ENCODE measurements at regions not wholly inside any gene's neighbourhood (a gene's known extent, or its start where the extent isn't known, plus 50 kb on each side); places are given as distances from the start of the nearest gene placed in this dataset.

DNA sequence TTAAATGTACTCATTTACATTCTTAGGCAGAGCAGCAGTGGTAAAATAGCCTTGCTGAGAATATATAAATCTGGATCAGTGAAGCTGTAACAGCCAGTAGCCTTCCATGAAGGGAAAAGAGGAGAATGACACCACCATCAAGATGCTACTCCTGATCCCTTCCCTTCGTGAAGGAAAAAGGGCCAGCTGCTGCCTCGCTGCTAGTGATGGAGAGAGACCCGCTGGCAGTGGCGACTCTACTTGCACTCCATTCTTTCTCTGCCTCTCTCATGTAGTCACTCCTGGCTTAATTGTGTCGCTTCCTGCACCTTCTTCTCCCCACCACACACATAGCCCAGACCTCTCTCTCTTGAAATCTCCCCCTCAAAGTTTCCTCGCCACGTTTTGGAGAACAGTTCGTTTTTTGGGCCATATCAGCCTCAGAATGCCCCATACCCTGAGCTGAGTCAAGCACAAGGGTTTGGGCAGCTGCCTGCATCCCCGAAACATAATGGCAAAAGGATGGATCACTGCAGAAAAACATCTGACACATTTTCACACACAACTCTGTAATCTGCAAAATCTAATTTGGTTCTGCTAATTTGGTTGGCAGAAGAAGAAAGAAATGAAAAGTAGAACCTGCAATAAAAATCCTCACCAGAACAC is 460.3 kb upstream of the IL12A start:
- intact Hi-C loops (cut with micrococcal nuclease), result no loop called here
- ATAC-seq, result no peak
- DNase-seq, result no peak

DNA sequence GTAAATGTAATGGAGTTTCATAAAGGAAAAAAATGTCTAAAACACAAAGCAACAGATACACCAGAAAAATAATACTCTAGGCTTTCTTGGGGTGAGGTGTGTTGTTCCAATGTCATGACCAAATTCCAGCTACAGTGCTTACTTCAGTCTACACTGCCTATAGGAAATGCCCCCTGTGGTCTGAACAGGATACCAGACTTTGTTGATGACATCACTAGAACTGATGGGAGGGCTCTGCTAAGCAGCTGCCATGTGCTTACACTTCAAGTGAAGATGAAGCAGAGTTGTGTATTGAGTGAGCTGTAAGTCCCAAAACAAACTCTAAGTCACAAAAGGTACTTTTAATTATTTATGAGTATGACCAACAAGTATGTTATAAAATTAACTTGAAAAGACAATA is 456.1 kb upstream of the IL12A start:
- ATAC-seq, result no peak
- intact Hi-C loops (cut with micrococcal nuclease), result no loop called here
- DNase-seq, result no peak

DNA sequence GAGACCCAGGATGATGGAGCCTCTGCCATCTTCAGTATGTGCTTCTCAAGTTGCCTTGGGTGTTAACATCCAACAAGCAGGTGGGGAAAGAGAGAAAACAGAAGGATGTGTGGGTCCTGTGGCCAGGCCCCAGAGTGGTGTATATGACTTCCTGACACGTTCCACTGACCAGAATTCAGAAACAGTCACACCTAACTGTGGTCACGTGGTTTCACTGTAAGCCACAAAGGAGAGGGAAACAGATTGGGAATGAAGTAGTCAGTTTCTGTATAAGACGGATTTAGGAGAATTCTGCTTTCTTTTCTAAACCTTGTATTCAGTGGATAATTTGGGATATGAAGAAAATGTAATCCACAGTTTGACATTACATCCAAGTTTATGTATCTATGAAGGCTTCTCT is 454.1 kb upstream of the IL12A start:
- no peak for DNase-seq
- no peak for ATAC-seq
- intact Hi-C loops (cut with micrococcal nuclease), result no loop called here

DNA sequence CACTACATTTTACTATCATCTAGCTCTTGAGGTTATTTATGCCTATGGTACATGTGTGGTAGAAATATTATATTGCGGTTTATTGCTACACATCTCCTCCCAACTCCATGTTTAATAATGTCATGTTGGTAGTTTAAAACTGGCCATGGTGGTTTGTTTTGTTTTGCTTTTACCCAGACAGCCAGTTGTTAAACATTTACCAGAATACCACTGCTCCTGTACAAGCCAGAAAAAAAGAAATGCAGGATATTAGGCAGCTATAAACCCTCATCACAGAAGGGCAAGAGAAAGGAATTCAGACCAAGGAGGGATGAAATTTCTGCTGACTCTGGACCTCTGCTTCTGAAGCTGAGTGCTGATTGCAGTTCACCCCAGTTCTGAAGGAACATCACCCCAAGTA is 451.8 kb upstream of the IL12A start:
- no peak for ATAC-seq
- no peak for DNase-seq
- intact Hi-C loops (cut with micrococcal nuclease), result no loop called here

DNA sequence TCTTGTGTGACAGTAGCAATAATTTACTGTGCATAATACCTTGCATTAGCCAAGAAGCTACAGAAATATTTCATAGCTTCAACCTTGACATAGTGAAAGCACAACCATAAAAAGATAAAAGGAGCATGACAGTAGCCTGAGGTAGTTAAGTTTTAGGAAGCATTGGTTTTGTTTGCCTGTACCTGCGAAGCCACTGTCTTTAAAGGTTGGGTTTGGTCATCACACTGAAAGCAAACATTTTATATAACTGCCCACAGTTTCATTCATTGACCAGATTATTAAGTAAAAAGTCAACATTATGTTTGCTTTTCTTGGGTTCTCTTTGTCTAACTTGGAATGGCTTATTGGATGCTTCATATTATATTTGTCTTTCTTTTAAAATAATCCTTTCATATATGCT is 450.1 kb upstream of the IL12A start:
- ATAC-seq (no peak), DNase-seq (no peak)
- intact Hi-C loops (cut with micrococcal nuclease), result no loop called here

DNA sequence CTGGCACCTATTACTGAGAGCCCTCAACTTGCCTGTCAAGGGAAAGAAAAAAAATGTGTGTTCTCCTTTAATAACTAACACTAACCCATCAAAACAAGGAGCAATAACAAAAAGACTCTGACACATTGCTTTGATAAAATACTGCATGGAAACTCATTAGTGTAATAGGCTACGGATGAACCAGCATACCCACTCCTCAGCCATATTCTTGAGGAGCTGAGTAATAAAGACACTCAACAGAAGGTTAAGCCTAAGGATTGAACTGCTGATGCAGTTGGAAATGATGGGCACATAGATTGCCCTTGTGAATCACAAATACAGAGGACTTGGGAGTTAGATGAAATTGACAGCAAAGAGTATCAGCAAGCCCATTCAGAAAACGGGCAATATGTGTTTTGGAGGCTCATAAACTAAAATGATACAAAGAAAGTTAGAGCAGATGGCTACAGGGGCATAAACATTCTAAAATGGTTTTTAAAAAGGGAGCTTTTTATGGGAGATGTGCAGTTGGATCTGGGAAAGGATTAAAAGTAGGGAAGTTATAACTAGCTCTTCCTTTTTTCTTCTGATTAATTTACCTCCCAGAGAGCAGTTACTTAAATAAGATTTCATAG is 447.6 kb upstream of the IL12A start:
- ATAC-seq, result no peak
- no peak for DNase-seq

DNA sequence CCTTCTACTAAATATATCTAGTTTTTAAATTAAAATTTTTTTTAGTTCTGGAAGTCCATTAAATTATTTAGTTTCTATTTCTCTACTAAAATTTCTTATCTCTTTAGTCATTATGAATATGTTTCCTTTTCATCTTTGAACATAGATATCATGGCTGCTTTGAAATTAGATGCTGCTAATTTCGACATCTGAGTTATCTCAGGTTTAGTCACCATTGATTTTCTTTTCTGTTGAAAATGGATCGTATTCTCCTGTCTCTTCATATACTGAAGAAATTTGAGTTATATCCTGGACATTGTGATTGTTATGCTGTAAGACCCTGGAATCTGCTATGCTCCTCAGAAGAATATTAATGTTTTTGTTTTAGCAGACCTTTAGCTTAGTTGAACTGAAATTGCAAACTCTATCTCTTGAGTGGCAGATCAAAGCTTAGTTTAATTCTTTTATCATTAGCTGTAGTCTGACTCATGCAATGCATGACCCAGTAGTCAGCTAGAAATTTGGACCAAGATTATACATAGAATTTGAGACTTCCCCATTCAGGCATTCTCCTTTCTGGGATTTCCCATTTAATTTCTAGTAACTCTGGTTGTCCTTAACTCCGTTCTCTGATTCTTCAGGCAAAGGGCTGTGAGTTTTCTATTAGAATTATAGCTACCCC is 439.8 kb upstream of the IL12A start:
- ATAC-seq (no peak), DNase-seq (no peak)
- intact Hi-C loops (cut with micrococcal nuclease), result no loop called here

More for the DNA sequence above, 447.6 kb upstream of the IL12A start:
- intact Hi-C loops (cut with micrococcal nuclease), result no loop called here

DNA sequence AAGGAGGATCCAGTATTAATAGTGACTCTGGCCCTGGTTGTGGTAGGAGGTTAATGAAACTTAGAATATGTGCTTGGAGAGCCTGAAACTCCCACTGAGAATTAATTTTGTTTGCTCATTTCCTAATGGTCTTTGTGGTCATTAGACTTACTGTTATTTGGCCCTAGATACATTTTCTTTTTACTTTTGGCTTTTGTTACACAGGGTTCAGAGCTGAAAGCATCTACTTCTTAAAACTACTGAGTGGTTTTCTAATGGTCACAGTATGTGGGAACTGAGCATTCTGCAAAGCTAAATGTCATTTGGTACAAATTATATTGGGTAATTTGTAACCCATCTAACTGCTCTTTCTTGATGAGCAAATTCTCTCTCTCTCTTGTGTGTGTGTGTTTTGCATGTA is 433.4 kb upstream of the IL12A start:
- DNase-seq (no peak), ATAC-seq (no peak)
- intact Hi-C loops (cut with micrococcal nuclease), result no loop called here

DNA sequence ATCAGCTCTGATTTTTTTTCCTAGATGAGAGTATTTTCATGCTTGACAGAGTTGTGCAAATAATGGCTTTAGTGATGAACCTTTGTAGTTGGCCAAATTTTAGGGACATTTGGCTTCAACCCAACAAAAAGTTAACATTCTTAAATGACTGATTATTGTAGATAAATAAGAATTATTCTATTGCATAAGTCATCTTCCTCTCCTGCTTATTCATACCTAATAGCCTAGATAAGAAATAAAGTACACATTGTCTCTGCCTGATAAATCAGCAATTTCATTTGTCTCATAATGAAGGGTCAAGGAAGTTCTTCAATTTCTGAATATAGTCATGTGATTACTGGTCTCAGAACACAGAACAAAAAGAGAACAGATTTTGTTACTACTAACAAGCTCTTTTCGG is 428.9 kb upstream of the IL12A start:
- ATAC-seq (no peak), DNase-seq (no peak)
- intact Hi-C loops (cut with micrococcal nuclease), result no loop called here

DNA sequence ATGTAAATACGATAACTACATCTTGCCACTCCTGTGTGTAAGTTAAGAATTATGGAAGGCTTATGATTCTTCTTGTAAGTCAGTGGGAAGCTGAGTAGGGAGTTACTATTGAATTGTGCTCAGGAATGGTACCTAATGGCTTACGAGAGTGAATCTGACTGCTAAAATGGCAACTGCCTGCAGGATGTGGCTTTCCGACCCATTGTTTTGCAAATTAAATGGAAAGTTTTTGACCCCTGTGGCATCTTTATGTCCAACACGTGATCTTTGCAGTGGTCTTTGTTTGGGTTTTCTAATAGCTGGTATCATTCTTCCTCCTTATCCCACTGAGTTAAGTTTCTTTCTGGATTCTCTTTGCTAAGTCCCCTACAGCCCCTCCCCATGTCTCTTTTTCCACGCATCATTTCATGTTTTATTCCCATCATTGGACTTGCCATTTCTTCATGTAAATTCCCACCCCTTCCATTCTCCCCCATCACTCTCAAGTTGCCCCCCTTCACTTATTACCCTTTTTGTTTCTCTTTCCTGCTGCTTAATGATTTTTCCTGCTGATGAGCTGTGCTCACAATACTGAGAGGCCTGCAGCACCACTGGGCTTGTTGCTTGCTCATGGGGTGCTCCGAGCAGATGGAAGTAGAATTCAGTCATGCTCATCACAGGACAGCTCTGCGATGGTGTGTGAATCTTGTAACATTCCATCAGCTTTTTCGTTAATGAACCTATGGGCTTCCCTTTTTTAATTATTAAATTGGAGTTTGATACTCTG is 428.2 kb upstream of the IL12A start:
- intact Hi-C loops (cut with micrococcal nuclease), result no loop called here
- ATAC-seq, result no peak
- no peak for DNase-seq

DNA sequence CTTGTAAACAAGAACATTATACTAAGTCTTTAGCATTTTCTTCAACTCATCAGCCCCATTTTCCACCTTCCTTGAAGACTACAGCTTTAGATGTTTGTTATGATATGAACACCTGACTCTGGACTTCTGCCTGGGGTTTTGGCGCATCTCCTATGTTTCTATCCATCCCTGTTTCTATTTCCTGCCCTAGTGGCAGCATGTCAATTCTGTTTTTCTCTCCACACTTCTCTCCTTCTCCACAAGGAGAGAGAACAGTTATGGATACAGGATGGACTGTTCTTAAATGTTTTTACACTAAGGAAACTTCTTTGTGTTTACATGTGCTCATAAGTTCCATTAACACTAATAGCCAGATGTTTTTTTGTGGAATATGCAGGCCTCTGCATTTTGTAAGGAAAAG is 423.3 kb upstream of the IL12A start:
- ATAC-seq (no peak), DNase-seq (no peak)
- intact Hi-C loops (cut with micrococcal nuclease), result no loop called here

DNA sequence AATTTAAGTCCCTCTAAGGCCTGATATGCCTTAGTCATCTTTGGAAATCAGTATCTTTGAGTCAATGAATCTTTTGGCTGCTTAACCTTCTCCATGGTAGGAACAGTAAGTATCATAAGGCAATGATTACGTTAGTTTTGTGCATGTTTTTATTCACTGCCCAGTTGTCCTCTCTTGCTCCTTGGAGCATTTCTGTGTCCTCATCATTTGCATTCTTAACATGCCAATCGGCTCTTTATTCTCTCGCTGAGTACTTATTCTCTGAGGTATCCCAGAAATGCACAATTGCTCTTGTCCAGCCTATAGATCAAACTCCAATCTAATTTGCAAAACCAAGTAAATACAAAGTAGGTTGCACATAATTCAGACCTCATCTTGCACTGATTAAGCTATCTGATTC is 405.0 kb upstream of the IL12A start:
- ATAC-seq (no peak), DNase-seq (no peak)
- intact Hi-C loops (cut with micrococcal nuclease), result no loop called here

DNA sequence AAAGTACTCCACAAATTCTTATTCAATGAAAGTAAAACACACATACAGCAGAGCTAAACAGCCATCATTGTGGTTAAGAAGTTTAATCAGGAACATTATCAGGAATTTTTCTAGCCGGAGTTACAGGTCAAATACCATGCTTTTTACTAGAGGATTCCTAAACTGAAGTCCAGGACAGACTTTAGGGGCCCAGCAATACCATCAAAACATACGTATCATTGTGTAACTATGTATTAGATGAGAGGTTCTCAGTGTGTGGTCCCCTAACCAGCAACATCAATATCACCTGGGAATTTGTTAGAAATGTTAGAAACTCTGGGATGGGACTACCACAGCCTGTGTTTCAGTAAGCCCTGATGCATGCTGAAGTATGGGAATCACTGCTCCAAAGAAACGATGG is 404.2 kb upstream of the IL12A start:
- ATAC-seq, result no peak
- DNase-seq, result no peak
- intact Hi-C loops (cut with micrococcal nuclease), result no loop called here

DNA sequence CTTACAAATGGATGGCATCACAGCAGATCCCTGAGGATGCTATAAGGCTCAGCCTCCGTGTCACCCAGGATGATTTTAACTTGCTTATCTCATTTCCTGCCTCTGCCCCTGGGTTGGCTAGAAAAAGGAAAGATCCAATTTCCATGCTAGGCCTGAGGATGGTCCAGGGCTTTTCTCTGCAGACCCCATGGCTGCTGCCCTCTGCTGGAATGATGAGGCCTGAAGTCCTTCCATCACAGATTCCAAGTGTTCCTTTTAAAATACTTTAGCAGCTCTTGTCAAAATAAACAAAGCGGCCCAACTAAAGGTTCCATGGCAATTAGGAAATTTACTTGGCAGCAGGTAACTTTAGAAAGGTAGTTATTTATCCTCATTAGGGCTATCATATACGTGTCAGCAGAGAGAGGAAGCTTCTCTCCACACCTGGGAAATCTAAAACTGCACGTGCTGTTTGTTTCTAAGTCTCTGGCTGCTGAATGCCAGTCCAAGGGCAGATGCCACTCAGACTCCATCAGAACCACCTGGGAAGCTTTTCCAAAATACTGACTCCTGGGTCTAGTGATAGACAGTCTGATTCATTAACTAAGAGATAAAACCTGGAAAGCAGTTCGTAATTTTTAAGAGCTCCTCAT is 401.9 kb upstream of the IL12A start:
- intact Hi-C loops (cut with micrococcal nuclease), result no loop called here
- DNase-seq (no peak), ATAC-seq (peak; percentile 13)

DNA sequence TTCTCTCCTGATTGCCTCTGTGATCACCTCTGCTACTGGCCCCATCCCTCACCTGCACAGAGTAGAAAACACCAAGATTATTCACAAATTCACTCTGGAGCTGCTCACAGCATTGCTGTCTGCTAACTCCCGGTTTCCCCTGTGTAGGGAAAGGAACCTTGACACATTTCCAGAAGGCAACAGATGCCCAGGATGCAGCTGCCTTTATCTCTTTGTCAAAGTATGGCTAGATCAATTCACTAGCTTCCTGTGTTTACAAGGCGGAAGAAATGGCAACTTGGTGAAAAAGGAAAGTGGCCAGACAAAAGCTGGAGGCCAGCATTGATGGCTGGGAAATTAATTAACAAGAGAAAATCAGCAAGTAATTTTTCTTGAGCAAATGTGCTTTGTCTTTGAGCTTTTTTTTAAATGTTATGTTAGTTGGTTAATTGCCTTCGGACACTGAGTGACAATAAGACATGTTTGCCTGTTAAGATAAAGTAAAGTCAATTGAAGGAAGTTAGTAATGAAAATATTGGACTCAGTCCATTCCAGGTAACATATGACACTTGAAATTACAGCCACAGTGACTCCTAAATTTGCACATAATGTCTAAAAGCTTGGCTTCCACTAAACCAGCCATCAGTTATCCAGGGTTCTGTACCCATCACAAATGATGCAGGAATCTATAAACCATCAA is 394.6 kb upstream of the IL12A start:
- no peak for DNase-seq
- ATAC-seq, result peak; percentile 43
- intact Hi-C loops (cut with micrococcal nuclease), result no loop called here

DNA sequence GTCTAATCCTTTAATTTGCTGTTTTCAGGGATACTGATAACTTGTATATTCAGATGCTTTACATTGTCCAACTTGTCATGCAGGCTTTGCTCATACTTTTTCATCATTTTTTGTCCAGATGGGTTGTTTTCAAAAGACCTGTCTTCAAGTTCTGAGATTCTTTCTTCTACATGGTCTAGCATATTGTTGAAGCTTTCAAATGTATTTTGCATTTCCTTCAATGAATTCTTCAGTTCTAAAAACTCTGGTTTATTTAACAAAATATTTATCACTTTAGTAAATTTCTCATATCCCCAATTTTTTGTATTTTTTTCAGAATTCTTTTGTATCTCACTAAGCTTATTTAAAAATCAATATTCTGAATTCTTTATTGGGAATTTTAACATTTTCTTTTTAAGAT is 388.3 kb upstream of the IL12A start:
- no peak for DNase-seq
- intact Hi-C loops (cut with micrococcal nuclease), result no loop called here

DNA sequence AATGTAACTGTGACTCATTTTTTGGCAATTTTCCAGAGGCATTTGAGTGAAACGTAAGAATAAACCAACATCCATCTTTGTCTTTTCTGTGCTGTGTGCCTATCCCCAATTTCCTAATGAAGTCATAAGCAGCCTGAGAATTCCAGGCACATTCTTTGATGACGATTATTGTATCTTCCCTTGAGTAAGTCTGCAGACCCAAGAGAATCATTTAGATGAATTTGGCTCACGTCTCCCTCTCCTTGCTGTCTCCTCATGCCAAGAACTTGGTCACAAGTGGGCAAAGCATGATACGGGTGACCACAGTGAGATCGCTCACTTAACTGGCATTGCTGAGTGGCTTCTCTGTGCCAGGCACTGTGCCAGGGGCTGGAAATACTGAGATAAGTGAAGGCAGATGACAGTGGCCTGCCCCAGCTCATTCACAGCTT is 384.5 kb upstream of the IL12A start:
- peak; percentile 99 for ATAC-seq
- intact Hi-C loops (cut with micrococcal nuclease), result no loop called here

More for the DNA sequence above, 388.3 kb upstream of the IL12A start:
- no peak for ATAC-seq

DNA sequence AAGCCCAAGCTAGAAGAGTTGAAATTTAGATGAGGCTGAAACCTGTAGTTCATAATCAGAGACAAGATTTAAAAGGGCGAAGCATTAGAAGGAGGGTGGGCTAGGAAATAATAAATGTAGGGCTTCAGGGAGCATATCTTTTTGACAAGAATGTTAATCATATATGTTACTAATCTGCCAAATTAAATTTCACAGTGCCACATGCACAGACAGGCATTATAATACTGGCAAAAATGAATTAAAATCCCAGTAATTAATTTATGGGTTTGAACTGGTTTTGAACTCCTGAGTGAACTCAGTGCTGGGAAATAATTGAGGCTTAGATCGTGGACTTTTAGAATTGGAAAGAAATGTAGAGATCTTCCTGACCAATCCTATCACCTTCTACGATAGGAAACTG is 383.5 kb upstream of the IL12A start:
- intact Hi-C loops (cut with micrococcal nuclease), result no loop called here
- DNase-seq, result no peak
- no peak for ATAC-seq

More for the DNA sequence above, 384.5 kb upstream of the IL12A start:
- DNase-seq, result peak; percentile 91

DNA sequence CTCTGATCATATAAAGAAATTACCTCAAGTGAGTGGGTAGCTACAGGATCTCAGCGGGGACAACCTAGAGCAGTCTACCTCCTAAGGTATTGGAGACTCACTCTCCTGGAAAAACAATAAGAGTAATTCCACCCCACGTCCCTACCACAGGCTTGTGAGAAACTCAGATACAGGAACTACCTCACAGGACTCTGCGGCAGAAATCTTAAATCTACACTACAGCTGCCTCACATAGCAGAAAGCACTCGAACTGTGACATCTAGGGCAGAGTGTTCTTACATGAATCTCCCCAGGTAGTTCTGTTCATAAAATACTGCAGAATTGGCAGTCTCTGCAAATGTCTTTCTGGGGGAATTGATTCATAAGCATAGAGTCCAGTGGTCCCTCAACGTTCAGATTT is 382.9 kb upstream of the IL12A start:
- DNase-seq (no peak), ATAC-seq (no peak)
- intact Hi-C loops (cut with micrococcal nuclease), result no loop called here

Data from left ventricle myocardium superior (tissue), 1 donor.